ENCODE measurements at regions not wholly inside any gene's neighbourhood (a gene's known extent, or its start where the extent isn't known, plus 50 kb on each side); places are given as distances from the start of the nearest gene placed in this dataset.

DNA sequence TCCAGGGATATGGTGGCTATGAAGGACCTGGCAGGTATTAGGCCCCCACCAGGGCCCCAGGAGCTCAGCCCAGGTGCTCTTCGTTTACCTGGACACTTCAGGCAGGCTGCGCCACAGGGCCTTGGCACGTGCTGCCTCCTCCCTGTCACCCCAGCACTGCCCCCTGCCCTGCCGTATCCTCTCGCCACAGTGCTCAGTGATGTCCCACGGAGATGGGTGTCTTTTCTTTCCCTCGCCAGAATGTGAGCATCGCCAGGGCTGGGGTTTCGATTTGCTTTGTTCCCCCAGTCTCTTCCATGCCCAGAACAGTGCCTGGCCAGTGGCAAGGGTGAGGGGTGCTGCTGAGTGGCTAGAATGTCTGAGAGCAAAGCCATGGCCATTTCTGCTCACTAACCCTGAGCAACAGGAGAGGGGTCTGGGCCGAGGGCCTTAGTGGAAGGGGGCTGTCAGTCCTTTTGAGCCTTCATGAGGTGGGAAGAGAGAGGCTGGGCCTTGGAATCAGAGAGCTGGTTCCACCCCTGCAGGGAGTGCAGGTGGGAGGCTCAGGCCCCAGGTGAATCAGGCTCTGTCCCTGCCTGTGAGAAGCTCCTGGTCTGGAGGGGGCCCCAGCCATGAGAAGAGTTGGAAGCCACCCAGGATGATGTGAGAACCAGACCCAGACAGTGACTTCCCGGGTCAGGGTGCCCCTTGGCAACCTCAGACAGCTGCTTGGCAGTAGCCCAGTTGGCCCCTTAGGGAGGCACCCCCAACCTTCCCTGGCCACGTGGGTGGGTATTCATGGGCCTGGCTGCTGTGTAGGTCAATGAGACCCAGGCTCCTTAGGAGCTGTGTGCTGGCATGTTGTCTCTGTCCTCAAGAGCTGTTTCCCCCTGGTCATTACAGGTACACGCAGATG is 129.9 kb upstream of the HS6ST1 start:
- no peak for DNase-seq (ENCODE audit: low spot score)

DNA sequence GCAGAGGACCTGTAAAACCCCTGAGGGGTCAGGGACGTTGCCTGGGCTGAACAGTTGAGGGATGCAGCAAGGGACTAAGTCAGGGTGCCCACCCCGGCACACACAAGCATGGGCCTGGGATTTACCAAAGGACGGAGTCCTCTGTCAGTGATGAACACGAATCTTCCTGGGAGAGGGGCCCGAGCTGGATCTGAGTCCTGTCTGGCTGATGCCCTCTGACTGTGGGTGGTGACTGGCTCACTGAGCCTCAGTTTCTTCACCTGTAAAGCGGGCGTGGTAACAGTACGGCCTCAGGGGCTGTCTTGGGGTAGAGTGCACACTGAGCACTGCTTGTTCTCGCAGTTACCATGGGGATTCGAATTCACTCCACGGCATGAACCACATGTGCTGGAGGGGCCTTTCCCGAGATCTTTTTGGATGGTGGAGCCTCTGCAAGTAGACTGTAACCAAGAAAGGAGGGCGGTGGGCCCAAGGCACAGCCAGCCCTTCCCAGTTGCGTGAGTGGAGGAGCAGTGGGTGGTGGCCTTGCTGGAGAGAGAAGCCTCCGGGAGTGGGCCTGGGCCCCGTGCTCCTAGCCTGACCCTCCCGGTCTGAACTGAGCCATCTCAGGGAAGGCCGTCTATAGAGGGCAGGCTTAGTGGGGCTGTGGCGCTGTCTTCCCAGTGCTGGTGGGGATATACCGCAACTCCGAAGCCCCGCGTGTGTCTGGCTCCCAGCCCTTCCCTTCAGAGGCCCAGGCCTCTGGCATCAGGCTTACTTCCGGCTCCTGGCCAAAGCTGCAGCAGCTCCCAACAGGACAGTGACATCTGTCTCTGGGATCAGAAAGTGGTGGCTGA is 130.8 kb upstream of the HS6ST1 start:
- no peak for DNase-seq (ENCODE audit: low spot score)

DNA sequence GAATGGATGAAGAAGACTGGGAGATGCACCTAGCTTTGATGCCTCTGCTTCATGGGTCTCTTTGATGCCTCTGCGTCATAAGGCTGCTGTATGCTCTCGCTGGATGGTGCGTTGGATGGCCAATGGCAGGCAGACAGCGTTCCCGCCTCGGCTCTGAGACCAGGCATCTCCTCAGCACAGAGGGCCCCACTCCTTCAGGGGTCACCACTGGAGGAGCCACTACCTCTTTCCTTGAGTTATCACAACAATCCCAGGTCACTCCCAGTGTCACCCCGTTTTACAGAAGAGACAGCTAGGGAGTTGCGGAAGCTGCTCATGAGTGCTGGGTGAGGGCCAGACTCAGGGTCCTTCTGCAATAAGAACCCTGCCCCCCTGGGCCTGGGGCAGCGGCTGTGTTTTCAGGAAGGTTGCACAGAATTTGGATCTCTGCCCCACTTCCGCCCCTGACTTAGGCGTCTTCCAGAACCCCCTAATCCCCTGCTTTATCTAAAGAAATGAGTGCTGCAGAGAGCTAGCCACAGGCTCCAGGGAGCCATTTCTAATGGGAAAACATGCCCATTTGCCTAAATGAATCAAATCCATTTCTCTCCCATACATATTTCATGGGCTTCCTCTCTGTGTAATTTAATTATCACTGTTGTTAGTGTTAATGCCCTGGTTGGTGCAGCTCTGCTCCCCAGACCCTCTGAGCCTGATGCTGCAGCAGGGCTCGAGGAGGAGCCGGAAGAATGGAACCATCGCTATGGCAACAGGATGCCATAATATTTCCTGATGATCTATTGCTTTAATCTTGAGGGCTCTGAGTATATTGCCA is 131.8 kb upstream of the HS6ST1 start:
- DNase-seq (ENCODE audit: low spot score) = peak; percentile 37

DNA sequence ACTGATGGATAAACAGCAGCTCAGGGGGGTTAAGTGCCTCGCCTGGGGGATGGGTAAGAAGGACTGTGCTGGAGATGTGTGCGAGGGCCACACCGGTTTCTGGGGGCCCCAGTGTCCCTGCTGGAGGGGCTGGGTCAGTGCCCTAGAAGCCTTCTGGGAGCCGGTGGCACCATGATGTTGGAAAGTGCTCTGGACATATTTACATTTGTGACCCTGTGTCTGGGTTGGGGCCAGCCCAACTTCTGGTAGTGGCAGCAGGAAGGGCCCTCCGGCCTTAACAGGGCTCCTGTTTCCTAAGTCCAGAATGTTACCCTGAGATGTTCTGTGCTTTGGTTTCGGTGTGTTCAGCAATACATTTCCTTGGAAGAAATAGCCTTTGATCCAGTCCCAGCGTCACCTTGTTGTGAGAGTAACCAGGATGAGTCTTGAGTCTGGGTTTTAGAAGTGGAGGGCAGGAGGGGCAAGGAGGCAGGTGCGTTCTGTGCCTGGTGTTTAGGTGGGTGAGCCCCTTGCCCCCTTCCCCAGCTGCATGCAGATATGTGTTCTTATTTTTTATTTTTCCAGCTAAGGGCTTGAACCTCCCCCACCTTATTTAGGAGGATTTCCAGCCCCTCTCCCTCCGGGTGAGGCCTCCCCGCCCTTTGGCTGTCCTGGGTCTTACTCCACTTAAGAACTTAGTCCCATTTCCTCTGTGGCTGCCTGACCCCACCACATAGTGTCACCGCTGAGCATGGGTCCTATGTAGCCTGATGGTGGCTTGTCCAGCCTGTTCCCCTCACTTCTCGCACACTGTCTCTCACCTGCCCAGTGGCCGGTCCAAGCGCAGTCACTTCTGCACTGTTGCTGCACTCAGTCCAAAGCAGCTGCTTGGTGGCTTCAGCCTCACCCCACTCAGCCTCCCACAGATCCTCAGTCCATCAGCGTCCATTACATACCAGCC is 132.7 kb upstream of the HS6ST1 start:
- DNase-seq (ENCODE audit: low spot score) = no peak

DNA sequence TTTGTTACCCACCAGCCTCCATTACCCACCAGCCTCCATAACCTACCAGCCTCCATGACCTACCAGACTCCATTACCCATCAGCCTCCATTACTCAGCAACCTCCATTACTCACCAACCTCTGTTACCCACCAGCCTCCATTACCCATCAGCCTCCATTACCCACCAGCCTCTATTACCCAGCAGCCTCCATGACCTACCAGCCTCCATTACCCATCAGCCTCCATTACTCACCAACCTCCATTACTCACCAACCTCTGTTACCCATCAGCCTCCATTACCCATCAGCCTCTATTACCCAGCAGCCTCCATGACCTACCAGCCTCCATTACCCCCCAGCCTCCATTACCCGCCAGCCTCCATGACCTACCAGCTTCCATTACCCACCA is 133.3 kb upstream of the HS6ST1 start:
- no peak for DNase-seq (ENCODE audit: low spot score)

DNA sequence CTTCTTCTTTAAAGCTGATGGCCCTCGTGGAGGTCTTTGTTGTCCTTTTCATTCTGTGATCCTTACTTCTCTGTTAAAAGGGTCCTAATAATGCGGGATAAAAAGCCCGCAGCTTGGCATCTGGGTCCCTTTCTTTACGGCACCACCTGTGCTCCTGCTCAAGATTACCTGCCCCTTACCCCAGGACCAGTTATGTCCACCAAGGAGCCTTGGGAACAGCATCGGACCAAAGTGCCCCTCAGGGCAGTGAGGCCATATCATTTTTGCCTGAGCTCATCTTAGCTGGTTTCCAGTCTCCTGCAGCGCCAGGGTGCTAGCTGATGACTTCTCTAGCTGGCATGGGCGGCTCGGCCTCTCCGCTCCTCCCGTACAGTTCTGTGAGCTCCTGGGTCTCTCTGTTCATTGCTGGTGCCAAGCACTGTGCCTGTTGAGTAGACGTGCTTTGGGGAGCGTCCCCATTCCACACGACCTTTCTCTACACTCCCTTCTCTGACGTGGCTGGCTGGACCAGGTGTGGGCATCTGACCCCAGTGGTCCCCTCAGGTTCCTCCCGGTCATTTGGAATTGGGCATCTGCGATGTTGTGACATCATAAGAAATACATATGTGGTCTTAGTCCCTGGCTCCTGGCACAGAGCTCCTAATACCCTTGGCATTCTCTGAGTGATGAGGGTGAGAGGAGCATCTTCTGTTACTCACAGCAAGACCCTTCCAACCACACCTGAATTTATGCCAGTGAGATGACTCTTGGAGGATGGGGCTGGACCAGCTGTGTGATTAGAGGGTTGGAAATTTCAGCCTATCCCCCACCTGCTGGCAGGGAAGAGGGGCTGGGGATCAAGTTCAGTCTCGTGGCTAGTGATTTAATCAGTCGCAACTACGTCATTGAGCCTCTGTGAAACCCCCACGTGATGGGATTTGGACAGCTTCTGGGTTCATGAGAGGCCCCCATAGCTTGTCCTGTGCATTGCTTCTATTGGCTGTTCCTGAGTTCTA is 134.2 kb upstream of the HS6ST1 start:
- no peak for DNase-seq (ENCODE audit: low spot score)

DNA sequence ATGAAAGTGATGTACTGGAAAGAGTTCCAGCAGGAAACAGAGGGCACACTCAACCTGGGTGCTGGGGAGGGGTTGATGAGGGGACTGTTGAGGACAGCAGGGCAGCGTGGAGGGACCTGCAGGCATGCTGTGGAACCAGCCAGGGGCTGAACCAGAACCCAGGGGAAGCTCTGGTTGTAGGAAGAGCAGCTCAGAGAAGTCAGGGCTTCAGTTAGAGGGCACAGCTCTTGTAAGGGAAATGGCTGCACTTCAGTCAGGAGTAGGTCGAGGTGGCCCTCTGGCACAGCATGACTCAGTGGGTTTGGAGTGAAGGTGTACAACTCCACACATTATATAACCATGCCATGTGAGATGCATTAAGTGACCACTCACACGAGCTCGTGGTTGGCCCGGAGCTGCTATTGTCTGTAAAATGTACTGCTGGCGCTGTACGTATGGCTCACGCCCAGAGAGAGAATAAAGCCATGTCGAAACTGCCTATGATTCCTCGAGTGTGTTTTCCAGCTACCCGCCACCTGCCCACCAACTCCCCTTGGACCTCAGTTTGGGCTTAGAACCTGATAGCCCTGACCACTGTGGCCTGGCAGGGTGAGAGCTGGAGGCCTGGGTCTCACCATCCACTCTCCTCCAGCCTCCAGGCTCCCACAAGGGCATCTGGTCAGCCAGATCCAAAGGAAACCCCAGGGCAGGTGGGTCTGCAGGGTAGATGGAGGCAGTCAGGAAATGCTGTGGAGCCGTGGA is 136.5 kb upstream of the HS6ST1 start:
- no peak for DNase-seq (ENCODE audit: low spot score)

DNA sequence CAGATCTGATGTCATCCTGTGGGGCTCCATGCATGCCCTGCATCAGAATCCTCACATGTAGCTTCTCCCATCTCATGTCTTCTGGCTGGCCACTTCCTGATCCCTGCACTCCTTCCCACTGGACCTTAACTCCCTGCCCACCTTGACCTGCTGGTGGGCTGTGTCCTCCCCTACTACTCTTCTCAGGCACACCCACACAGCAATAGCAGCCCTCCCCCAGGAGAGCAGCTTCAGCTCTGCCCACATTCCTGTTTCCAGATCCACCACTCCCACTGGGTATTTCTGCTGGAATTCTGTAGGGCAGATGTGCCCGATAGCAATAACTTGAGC is 137.0 kb upstream of the HS6ST1 start:
- no peak for DNase-seq (ENCODE audit: low spot score)

DNA sequence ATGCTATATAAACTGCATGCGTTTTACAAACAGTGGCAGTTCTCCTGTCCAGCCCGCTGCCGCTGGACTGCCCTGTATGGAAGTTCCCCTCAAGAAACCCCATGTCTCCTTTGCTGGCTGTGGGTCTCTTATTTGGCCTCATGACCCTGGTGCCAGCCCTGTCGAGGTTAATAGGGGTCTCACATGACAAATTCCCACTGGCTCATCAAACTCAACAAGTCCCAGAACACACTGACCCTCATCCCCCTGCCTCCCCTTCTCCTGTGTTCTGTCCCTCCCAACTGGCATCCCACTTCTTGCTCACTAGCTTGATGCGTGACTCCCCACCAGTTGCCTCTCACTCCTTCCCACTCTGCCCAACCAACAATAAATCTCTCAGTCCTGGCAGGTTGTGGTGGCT is 137.6 kb upstream of the HS6ST1 start:
- DNase-seq (ENCODE audit: low spot score) = no peak

DNA sequence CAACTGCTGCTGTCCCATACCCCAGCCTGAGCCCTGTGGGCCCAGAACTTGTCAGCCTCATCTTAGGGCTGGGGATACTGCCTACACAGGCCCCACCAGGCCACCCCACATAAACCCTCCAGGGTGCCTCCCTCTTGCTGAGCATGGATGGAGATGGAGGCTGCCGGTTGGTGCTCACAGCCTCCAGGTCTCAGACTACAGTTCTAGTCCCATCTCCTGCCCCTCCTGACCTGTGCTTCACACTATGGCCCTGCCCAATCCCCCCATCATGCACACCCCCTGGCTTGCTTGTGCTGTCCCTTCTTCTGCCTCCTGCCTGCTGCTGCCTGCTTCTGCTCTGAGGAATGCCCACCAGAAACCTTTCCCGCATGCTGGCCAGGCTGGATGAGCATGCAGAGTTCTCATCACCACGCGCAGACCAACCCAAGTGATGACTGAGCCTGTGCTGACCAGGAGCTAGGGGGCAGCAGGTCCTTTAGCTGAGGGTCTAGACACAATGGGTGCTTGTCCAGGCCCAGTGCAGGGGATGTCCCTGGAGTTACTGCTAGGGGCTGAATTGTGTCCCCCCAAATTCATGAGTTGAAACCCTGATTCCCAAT is 138.4 kb upstream of the HS6ST1 start:
- no peak for DNase-seq (ENCODE audit: low spot score)

DNA sequence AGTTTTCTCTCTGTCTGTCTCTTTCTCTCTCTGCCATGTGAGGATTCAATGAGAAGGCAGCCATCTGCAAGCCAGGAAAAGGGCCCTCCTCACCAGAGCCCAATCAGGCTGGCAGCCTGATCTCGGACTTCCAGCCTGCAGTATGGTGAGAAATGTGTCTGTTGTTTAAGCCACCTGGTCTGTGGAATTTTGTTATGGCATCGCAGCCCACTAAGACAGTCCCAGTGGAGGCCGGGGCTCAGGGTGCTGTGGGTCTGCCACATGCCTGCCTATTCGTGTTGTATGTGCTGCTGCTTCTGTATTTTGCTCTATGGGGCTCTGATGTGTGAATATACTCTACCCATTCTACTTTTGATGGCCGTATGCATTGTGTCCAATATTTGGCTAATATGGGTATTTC is 139.0 kb upstream of the HS6ST1 start:
- no peak for DNase-seq (ENCODE audit: low spot score)

DNA sequence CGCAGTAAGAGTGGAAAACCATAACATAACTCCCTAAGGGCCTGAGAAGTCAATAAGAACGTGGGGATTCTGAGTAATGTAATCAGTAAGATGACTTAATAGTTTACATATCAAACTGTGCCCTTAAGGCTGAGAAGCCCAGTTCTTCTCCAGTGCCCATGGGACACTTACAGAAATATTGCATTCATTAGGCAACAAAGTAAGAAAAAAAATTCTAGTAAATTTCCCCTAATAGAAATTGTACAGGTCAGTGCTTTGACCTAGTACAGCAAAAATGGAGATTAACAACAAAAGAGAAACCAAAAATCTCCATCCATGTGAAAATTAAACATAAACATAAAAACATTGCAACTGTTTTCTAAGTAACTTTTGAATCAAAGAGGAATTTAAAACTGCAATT is 139.8 kb upstream of the HS6ST1 start:
- no peak for DNase-seq (ENCODE audit: low spot score)

DNA sequence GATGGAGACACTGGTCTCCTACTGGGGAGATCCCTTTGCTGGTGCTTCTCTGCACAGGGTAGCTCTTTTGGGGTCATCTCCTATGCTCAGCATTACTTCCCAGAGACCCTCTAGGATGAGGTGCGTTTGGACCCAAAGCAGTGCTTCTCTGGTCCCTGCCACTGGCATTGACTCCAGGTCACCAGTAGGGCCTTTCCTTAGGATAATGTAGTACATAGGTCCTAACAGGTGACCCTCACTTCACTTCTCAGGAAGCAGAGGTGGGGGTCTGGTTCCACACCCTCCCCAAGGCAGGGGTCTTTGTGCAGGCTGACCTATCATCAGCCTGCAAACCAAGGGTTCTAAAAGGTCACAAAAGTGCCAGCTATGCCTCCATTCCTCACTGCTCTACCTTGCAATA is 145.8 kb upstream of the HS6ST1 start:
- DNase-seq (ENCODE audit: low spot score) = no peak

DNA sequence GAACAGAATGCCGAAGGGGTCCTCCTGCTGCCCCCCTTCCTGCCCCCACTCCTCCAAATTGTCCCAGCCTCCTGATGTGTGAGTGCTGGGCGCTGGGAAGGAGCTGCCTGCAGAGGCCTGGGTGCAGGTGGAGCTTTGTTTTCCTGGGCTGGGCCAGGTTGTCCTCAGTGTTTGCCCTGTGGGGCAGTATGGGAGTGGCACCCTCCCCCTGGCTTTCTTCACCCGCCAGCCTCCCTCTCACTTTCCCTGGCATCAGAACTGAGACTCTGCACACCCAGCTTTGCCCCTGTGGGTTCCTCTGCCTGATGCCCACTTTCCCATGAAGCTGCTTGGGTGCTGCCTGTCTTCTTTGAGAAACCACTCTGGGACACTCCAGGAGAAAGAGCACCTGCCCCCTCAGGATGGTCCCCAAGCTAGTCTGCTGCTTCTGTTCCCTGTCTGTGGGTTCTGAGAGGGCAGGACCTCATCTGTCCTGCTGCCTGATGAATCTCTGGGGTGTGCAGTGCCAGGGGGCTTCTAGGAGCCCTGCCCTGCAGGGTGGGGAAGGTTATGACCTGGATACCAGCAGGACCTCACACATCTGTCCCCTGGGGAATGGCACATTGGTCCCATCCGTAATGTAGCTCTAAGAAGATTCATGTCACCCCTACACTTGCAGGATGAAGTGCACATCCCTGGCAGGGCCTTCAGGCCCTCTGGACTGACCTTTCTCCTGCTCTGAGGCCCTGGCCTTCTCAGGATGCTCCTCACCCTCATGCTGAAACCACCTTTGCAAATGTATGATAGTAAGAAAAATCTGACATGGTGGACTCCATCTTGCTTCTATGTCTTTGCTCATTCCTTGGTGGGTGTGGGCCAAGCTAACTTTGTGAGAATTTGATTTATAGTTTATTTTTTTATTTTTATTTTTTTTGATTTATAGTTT is 146.8 kb upstream of the HS6ST1 start:
- no peak for DNase-seq (ENCODE audit: low spot score)

DNA sequence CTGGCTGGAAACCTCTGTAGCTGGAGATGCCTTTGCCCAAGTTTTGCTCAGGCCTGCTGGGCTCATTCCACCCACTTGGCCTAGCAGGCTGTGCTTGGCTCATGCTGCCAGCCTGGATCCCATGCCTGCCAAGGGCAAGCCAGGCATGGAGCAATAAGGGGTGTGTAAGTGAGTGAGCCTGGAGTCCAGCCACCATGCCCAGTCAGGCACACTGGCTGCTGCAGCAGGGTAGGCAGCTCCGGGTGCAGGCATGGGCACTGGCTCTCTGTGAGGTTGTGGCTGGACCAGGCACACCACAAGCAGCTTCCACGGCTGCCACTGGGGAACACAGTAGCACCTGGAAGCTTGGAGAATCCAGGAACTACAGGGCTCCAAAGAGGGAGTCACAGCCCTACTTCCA is 147.7 kb upstream of the HS6ST1 start:
- no peak for DNase-seq (ENCODE audit: low spot score)

DNA sequence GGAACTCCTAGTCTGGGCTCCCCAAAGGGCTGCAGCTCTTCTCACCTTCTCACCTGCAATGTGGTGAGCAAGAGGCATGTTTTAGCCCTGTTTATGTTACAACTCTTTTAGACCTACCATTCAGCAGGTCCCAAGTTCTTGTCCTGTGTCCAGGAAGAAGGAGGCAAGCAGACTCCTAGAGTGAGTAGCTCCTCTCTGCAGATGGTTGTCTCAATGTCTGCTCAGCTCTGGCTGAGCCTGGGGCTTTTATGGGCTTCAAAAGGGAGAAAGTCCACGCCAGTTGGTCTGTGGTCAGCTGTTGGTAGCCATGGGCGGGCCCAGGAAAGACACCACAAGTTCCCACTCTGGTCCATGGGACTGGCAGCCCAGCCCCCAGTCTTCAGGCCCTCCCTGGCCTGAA is 148.1 kb upstream of the HS6ST1 start:
- no peak for DNase-seq (ENCODE audit: low spot score)

DNA sequence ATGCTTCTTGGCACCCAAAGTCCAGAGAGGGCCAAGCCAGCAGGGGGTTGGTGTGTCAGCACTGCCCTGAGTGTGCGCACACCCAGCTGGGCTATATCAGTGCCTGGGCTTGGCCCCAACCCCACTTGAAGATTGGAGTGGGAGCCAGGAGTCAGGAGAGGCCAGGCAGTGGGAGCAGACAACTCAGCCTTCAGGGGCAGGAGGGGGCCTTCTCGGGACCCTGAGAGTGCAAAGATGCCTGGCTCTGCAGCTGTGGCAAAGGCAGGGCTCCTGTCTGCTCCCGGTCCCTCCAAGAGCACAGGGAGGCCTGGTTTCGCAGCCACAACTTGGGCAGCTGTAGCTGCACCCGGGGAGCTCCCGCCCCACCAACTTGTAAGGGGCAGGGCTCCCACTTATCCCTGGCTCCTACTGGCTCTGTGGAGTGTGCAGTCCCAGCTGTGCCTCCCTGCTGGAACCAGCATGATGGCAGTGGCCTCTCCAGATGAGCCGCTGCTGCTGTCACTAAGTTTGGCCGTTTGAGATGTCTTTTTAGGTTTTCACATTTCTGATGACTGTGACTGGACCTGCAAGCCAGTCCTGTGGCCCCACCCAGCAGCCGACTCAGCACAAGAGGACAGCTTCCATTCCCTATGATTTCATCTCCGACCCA is 148.8 kb upstream of the HS6ST1 start:
- no peak for DNase-seq (ENCODE audit: low spot score)
